NCI-H1092 (cell line): ENCODE measurements at regions not wholly inside any gene's neighbourhood (a gene's known extent, or its start where the extent isn't known, plus 50 kb on each side); places are given as distances from the start of the nearest gene placed in this dataset.
"Not testable (repeated sequence)": the region's sequence is repeated elsewhere in the genome, so short reads cannot be mapped to it uniquely, and the experiment has no call there.

Source experiments
- DNase-seq: peaks from one replicate; lab custom pipeline; 2025; lab: John Stamatoyannopoulos, UW

DNA sequence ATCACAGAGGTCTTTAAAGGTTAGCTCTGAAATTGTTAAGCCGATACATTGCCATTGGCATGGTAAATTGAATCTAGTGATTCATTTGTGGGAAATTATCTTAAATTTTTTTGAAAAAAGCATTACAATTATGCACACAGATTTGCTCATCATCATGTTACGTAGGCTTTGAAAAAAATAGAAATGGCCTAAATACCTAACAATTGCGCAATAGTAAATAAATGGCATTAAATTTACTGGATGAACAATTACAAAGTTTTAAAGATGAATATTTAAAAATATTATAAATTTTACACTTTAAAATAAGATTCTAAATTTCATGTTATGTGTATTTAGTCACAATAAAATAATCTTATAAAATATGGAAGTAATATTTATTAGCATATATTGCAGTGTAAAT lies 171.3 kb downstream of the RPRM start:
- no peak for DNase-seq

DNA sequence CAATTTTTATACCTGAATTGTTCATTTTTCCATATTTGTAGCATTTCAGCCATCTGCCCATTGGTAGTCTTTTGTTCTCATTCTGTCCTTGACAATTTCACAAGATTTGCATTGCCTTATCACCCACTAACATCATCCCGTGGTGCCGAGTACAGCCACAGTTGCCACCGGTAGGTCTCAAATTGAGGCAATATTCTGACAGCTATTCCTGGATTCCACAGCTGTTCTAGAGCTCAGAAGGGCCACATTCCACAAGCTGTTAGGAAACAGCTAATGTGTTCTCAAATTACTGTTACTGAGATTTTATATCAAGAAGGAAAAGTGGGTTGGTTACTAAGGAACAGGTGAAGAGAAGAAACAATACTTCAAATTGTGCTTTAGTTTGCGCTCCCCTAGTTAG lies 178.8 kb downstream of the RPRM start:
- no peak for DNase-seq

DNA sequence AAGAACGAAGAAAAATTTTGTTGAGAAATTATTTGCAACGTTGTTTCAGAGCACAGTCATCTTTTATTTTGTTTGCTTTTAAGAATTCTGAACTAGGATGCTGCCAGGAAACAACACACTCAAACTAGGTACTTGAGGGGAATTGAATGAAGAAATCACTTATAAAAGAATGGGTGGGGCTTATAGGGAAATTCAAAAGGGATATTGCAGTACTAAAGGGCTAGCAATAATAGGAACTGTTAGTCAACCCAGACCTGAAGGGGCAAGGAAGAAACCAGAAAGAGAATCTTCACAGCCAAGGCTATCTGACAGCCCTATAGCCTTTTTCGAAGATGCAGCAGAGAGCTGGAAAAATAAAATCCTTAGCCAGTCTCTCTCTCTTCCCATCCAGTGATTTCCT lies 179.3 kb downstream of the RPRM start:
- no peak for DNase-seq

DNA sequence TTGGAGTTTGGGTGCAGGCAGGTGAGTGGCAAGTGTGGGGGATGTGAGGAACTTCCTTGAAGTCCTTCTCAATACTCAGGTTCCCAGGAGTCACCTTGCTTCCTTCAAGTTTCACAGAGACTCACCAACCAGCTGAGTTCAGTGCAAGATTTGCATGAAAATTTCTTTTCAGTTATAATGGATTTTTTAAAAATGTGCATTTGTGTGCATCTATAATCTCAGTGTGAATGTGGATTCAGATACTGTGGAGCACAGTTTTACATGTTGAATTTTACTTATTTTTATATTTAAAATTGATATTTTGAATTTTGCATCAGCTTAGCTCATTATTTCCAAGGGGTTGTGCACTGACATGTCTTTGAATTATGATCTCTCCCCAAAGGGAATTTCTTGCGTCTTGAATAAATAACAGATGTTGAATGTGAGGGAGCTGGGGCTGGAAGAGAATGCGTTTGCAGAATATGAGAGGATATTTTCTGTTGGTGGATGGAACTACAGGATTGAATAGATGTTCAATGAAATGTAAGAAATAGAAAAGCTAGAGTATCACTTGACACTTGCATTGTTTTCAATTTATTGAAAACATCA lies 184.3 kb downstream of the RPRM start:
- no peak for DNase-seq

DNA sequence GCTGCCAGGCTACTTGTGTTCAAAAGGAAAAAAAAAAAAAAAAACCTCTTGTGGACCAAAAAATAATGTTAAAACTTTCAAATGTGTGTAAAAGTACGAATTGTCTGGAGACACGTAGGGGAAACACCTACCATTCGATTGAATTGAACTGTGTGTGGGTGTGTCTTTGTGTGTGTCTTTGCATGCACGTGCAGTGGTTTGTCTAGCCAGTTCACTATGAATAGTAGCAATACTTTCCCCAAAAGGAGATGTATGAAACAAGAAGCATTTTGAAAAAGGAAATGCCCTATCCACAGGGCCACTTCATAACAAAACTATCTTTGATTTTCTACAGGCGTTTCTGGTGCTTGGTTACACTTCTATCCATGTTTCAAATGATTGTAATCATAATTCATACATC lies 186.8 kb downstream of the RPRM start:
- DNase-seq = no peak

DNA sequence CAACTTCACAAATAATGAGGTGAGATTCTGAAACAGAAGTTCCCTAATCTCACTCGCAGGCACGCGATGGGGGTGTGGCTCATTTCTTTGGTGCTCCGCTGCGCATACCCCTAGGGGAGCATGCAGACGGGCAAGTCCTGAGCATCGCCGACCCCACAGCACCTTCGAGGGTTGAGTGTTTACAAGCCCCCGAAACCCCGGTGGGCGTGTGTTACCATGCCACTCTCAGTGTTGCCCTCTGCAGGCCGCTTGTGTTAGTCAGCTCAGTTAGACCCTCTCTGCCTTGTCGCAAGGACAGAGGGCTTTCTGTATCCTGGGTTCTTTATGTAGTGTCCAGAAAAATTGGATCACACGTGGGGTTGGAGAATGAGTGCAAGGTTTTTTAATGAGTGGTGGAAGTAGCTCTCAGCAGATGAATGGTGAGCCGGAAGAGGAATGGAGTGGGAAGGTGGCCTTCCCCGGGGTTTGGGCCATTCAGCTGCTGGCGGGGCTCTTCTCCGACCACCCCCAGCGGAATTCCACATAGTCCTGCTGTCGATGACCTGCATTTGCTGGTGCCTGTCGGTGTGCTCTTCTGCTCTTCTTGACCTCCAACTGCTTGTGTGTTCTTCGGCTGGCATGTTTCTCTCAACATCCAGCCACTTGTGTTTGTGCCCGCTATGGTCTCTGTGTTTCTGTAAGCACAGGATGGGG lies 191.3 kb downstream of the RPRM start:
- no peak for DNase-seq

DNA sequence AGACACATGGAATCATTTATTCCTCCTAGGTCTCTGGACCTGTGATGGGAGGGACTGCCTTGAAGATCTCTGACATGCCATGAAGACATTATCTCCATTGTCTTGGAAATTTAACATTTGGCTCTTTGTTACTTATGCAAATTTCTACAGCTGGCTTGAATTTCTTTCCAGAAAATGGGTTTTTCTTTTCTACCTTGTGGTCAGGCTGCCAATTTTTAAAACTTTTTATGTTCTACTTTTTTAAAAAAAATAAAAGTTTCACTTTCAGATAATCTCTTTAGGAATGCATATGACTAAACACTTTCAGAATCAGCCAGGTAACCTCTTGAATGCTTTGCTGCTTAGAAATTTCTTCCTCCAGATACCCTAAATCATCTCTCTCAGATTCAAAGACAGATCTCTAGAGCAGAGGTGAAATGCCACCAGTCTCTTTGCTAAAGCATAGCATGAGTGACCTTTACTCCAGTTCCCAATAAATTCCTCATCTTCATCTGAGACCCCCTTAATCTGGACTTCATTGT lies 209.6 kb downstream of the RPRM start:
- no peak for DNase-seq

DNA sequence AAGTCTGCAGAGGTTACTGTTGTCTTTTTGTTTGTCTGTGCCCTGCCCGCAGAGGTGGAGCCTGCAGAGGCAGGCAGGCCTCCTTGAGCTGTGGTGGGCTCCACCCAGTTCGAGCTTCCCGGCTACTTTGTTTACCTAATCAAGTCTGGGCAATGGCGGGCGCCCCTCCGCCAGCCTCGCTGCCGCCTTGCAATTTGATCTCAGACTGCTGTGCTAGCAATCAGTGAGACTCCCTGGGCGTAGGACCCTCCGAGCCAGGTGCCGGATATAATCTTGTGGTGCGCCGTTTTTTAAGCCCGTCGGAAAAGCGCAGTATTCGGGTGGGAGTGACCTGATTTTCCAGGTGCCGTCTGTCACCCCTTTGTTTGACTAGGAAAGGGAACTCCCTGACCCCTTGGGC lies 221.7 kb downstream of the RPRM start:
- DNase-seq = not testable (repeated sequence)

DNA sequence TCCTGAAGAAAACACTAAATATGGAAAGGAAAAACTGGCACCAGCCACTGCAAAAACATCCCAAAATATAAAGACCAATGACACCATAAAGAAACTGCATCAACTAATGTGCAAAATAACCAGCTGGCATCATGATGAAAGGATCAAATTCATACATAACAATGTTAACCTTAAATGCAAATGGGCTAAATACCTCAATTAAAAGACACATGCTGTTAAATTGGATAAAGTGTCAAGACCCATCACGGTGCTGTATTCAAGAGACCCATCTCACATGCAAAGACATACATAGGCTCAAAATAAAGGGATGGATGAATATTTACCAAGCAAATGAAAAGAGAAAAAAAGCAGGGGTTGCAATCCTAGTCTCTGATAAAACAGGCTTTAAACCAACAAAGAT lies 231.9 kb downstream of the RPRM start:
- not testable (repeated sequence) for DNase-seq

DNA sequence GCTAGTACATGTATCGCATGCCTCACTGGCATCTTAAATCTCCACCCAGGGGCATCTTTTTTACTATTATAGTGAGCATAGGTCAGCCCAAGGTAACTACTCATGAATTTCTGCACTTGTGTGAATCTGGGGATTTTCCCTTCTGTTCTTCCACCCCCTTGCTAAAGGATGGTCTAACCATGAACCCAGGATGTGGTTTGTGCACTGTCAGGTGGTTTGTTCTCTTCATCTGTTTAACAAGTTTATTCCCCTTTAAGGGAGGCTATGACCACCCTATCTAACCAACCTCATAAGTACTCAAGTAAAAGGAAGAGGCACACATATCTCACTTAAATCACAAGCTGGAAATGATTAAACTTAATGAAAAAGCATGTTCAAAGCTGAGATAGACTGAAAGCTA lies 243.0 kb downstream of the RPRM start:
- DNase-seq = no peak

DNA sequence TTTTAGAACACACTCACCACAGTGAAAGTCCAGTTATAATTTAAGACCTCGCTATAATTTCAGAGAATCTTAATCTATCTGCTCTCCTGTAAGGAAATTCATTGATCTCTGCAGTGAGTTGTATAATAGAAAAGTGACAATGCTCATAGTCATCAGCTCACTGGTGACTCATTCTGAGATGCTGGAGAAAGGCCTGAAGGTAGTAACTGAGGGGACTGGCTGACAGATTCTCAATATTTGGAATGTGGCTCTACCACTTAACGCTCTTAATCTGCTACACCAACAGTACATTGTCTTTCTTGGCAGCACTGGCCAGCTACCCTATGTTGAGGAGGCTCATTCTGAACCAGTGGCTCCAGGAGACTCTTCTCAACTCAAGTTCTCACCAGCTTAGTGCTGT lies 246.1 kb downstream of the RPRM start:
- no peak for DNase-seq

DNA sequence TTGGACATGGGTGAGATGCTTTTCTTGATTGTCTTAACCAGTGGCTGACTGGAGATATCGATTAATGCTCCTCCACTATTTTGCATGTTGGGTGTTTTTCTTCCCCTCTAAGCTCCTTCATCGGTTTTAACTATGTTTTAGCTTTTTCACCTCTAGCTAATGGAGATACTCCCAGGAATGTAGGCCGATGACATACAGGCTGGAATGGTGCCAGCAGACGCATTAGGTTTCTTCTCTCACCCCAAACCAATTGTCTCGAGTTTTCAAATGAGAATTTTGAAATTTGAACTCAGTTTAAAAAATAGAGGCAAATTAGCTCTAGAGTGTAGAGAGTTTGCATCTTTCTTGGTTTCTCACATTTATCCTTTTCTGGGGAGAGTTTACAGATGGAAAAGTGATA lies 247.6 kb downstream of the RPRM start:
- no peak for DNase-seq

DNA sequence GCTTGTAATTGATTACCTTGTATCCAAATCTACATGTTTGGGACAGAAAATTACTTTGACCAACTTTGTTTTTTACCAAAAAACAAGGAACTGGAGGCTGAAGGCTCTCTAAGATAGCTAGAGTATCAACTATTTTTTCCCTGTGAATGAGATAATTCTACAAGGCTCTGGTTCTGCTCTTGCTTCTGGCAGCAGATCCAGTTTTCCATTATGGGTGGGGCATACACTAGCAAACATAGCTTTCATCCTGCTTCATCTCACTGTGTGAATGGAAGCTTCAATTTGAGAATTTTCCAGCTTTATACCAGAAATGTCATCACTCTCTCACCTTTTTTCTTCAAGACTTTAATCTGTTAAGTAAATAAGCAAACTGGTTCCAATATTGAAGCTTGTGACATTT lies 249.7 kb downstream of the RPRM start:
- DNase-seq = no peak

DNA sequence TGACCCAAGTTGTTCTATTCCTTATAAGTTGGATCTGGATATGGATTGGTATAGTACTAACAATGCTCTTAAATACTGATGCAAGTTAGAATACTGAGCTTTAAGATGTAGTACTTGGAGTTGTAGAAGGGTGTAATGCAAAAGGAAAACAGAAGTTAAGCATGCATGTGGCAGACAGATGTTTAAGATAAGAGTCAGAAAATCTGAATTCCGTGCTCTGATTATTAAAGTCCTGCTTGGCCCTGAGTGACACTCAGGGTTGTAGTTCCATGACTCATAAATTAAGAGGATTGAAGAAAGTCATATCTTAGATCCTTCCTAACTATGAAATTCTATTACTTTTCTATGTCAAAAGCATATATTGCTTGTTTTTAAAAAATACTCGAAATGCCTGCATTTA lies 250.6 kb downstream of the RPRM start:
- no peak for DNase-seq

DNA sequence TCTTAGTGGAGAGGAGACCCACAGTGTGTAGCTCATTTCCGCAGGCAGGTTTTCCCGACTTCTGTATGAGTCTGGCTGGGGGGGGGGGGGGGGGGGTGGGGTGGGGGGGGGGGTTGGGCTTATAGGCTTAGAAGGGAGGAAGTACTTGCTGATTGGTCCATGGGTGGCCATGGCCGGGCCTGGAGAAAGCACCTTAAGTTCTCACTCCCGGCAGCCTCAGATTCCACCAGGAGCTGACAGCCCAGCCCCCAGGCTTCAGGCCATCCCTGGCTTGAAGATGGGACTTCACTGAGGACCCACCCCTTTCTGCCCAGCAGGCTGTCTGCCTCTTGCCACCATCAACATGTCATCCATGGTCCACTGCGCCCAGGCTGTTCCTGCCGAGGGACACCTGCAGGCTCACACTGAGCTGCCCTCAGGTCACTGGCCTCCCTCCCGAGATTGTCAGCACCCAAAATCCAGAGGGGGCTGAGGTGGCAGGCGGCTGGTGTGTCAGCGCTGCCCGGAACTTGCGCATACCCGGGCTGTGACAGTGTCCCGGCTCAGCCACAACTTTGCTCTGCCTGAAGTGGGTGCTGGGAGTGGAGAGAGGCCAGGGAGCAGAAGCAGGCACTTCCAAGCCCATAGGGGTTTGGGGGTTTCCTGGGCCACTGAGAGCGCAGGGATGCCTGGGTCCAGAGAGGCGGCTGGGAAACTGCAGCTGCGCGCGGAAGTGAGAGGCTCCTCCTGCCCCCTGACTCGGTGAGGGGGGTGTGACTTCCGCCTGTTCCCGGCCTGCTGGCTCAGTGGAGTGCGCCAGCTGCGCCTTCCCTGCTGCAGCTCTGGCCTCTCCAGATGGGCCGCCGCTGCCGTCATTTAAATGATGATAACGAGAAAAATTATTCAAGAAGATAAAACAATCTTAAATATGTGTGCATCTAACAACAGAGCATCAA lies 256.1 kb downstream of the RPRM start:
- DNase-seq = no peak

DNA sequence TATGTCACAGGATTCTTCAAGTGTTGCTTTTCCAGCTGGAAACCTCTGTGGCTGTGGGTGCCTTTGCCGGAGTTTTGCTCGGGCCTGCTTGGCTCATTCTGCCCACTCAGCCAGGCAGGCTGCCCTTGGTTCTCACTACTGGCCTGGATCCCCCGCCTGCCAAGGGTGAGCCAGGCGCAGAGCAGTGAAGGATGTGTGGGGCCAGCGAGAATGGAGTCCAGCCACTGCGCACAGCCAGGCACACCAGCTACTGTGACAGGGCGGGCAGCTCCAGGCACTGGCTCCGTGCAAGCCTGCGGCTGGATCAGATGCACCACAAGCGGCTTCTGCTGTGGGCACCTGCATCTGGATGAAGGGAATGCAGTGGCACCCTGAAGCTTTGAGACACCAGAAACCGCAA lies 257.1 kb downstream of the RPRM start:
- no peak for DNase-seq

DNA sequence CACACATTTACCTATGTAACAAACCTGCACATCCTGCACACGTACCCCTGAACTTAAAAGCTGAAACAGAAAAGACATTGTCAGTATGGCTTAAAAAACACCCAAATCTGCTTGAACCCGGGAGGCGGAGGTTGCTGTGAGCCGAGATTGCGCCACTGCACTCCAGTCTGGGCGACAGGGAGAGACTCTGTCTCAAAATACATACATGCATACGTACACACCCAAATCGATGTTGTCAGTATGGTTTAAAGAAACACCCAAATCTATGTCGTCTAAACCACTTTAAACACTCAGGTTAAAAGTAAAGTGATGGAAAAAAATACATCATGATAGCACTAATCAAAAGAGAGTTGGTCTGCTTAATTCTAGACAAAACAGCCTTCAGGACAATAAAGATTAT lies 257.5 kb downstream of the RPRM start:
- DNase-seq = no peak

DNA sequence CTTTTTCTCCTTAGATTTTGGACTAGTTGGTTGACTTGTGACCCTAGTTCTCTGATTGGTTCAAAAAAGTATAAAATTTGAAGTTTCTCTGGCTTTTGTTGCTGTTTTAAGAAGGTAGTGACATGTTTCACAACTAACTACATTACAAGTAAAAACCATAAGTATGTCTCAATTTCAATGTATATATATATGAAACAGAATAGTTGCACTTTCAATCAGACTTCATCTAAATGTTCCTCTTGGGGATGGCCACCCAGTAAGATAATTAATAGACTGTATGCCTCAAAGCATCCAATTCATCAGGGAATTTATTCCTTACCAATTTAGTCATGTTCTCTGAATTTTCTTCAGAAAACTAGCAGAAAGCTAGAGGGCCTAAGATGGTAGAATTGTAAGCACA lies 259.7 kb downstream of the RPRM start:
- DNase-seq = no peak

DNA sequence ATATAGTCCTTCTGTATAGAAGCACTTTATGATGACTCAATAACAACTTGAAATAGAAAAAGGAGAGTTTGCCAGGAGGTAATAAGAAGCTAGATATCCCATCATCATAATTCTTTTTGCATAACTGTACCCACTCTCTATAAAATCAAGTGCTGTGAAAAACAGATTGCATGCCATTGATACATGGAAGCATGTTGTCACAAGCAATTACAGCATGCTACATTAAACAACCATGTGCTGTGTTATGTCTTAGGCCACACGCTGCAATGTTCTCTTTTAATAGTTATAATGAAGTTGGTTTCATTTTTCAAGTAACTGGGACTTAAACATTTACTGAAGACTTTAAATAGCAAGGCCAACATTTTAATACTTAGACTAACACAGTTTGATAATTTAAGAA lies 264.2 kb downstream of the RPRM start:
- no peak for DNase-seq

DNA sequence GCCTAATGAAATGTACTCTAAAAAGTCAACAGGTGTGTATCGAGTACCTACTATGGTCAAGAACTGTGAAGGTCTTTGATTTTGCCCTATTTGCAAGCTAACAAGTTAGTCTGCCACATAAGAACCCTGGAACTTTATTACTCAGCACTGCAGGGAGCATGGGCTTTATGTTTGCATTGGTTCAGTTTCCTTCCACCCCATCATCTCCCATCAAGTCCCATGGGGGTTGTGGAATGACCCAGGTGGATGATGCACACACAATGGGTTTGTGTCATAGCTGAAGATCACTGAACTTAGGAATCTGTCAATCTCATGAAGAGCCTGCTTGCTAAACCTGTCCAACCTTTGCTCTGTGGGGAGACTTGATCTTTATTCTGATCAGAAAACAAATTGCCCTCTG lies 265.5 kb downstream of the RPRM start:
- DNase-seq = no peak

DNA sequence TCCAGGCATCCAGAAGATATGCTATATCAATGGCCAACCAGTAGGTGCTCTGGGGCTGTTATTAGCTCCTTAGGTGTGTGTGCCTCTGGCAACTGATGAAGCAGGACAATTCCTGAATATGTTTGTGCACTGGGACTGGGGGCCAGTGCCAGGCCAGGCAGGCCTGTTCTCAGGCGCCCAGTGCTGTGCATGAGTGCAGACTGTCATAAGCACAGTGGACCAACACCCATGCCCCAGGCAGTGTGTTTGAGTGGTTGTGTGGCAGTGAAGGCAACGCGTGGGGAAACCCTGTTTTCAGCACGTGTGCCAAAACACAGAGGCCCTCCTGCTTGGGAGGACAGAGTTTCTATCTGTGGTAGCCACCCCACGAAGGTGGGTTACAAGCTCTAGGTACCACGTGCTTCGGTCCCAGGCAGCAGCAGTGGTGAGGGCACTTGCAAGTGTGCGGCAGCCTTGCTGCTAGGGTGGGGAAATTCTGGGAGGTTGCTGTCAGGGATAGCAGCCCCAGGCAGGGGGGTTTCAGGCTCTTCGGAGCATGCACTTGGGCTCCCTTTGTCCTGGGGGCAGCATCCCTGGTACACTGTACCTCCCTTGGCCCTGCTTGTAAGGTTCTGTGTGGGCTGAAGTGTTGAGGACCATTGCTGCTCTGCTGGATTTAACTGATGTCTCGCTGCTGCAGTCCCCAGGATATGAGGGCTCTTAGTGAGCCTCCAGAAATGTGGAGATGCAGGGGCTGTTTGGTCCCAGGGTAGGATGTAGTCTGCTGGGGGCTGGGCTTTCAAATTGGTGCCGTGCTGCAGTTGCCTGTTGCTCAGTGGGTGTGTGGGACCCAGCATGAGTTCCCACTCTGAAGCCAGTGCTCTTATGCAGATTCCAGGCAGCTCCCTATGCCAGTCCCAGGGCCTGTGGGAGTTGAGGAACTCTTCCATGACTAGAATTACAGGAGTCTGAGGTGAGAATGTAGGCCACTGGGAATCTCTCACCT lies 280.9 kb downstream of the RPRM start:
- DNase-seq = no peak
